ENCODE measurements at regions not wholly inside any gene's neighbourhood (a gene's known extent, or its start where the extent isn't known, plus 50 kb on each side); places are given as distances from the start of the nearest gene placed in this dataset.
A peak's percentile ranks its signal among the peaks of the same experiment; 100 is the strongest.

- DNase-seq = no peak
Observed at GRCh38 chr18:45505497-45506206, 109.6 kb upstream of the SLC14A2 start.

GRCh38 chr18:45506951-45507350, 108.3 kb upstream of the SLC14A2 start:
- DNase-seq = no peak

- no peak for DNase-seq
Observed at GRCh38 chr18:45509535-45509934, 105.7 kb upstream of the SLC14A2 start.

GRCh38 chr18:45510656-45511055, 104.6 kb upstream of the SLC14A2 start:
- DNase-seq = no peak

GRCh38 chr18:45512363-45512953, 102.8 kb upstream of the SLC14A2 start:
- no peak for DNase-seq

- no peak for DNase-seq
Observed at GRCh38 chr18:45517181-45517741, 98.0 kb upstream of the SLC14A2 start.

GRCh38 chr18:45518311-45519155, 96.7 kb upstream of the SLC14A2 start:
- no peak for DNase-seq

- DNase-seq = no peak
Observed at GRCh38 chr18:45519411-45520280, 95.6 kb upstream of the SLC14A2 start.

- DNase-seq = no peak
Observed at GRCh38 chr18:45521136-45521535, 94.1 kb upstream of the SLC14A2 start.

GRCh38 chr18:45521777-45522176, 93.5 kb upstream of the SLC14A2 start:
- DNase-seq = peak; percentile 4

- DNase-seq = no peak
Observed at GRCh38 chr18:45522371-45522770, 92.9 kb upstream of the SLC14A2 start.

GRCh38 chr18:45525301-45525700, 90.0 kb upstream of the SLC14A2 start:
- no peak for DNase-seq

- DNase-seq = peak; percentile 5
Observed at GRCh38 chr18:45526114-45526841, 89.0 kb upstream of the SLC14A2 start.

- no peak for DNase-seq
Observed at GRCh38 chr18:45527891-45528290, 87.4 kb upstream of the SLC14A2 start.

GRCh38 chr18:45528712-45529336, 86.5 kb upstream of the SLC14A2 start:
- DNase-seq = no peak

- DNase-seq = peak; percentile 19
Observed at GRCh38 chr18:45538444-45538843, 76.8 kb upstream of the SLC14A2 start.

GRCh38 chr18:45539491-45539891, 75.8 kb upstream of the SLC14A2 start:
- DNase-seq = no peak

- no peak for DNase-seq
Observed at GRCh38 chr18:45540125-45540524, 75.2 kb upstream of the SLC14A2 start.

- DNase-seq = no peak
Observed at GRCh38 chr18:45541421-45541820, 73.9 kb upstream of the SLC14A2 start.

- DNase-seq = no peak
Observed at GRCh38 chr18:45542043-45542442, 73.2 kb upstream of the SLC14A2 start.

- no peak for DNase-seq
Observed at GRCh38 chr18:45547910-45548309, 67.4 kb upstream of the SLC14A2 start.
